ENCODE measurements at regions not wholly inside any gene's neighbourhood (a gene's known extent, or its start where the extent isn't known, plus 50 kb on each side); places are given as distances from the start of the nearest gene placed in this dataset.
A peak's percentile ranks its signal among the peaks of the same experiment; 100 is the strongest.
"Not testable (repeated sequence)": the region's sequence is repeated elsewhere in the genome, so short reads cannot be mapped to it uniquely, and the experiment has no call there.

GRCh38 chr6:15769511-15770018, 106.7 kb upstream of the DTNBP1 start:
- DNase-seq (ENCODE audit: low spot score): no peak

- DNase-seq (ENCODE audit: low spot score): no peak
Observed at GRCh38 chr6:15768999-15769398, 106.2 kb upstream of the DTNBP1 start.

GRCh38 chr6:15763837-15764236, 101.0 kb upstream of the DTNBP1 start:
- peak; percentile 32 for DNase-seq (ENCODE audit: low spot score)

- no peak for DNase-seq (ENCODE audit: low spot score)
Observed at GRCh38 chr6:15763364-15763763, 100.5 kb upstream of the DTNBP1 start.

- no peak for DNase-seq (ENCODE audit: low spot score)
Observed at GRCh38 chr6:15761045-15761502, 98.2 kb upstream of the DTNBP1 start.

GRCh38 chr6:15758631-15759215, 95.9 kb upstream of the DTNBP1 start:
- no peak for DNase-seq (ENCODE audit: low spot score)

- DNase-seq (ENCODE audit: low spot score): no peak
Observed at GRCh38 chr6:15755526-15755925, 92.7 kb upstream of the DTNBP1 start.

- no peak for DNase-seq (ENCODE audit: low spot score)
Observed at GRCh38 chr6:15754706-15755079, 91.9 kb upstream of the DTNBP1 start.

- peak; percentile 17 for DNase-seq (ENCODE audit: low spot score)
Observed at GRCh38 chr6:15754035-15754705, 91.3 kb upstream of the DTNBP1 start.

GRCh38 chr6:15752820-15753219, 90.0 kb upstream of the DTNBP1 start:
- no peak for DNase-seq (ENCODE audit: low spot score)

GRCh38 chr6:15751721-15752350, 89.0 kb upstream of the DTNBP1 start:
- DNase-seq (ENCODE audit: low spot score): no peak

- no peak for DNase-seq (ENCODE audit: low spot score)
Observed at GRCh38 chr6:15748341-15748740, 85.5 kb upstream of the DTNBP1 start.

- no peak for DNase-seq (ENCODE audit: low spot score)
Observed at GRCh38 chr6:15747354-15747883, 84.6 kb upstream of the DTNBP1 start.

- no peak for DNase-seq (ENCODE audit: low spot score)
Observed at GRCh38 chr6:15745781-15746180, 83.0 kb upstream of the DTNBP1 start.

- no peak for DNase-seq (ENCODE audit: low spot score)
Observed at GRCh38 chr6:15744818-15745402, 82.1 kb upstream of the DTNBP1 start.

- DNase-seq (ENCODE audit: low spot score): not testable (repeated sequence)
Observed at GRCh38 chr6:15742013-15742412, 79.2 kb upstream of the DTNBP1 start.

- no peak for DNase-seq (ENCODE audit: low spot score)
Observed at GRCh38 chr6:15741405-15741804, 78.6 kb upstream of the DTNBP1 start.

GRCh38 chr6:15739867-15740266, 77.0 kb upstream of the DTNBP1 start:
- no peak for DNase-seq (ENCODE audit: low spot score)

GRCh38 chr6:15739353-15739752, 76.5 kb upstream of the DTNBP1 start:
- DNase-seq (ENCODE audit: low spot score): no peak

- not testable (repeated sequence) for DNase-seq (ENCODE audit: low spot score)
Observed at GRCh38 chr6:15738195-15738594, 75.4 kb upstream of the DTNBP1 start.

GRCh38 chr6:15736297-15736696, 73.5 kb upstream of the DTNBP1 start:
- no peak for DNase-seq (ENCODE audit: low spot score)

GRCh38 chr6:15735567-15736265, 72.9 kb upstream of the DTNBP1 start:
- DNase-seq (ENCODE audit: low spot score): peak; percentile 56
